H1 (cell line): ENCODE measurements at regions not wholly inside any gene's neighbourhood (a gene's known extent, or its start where the extent isn't known, plus 50 kb on each side); places are given as distances from the start of the nearest gene placed in this dataset.

Source experiments
- CTCF ChIA-PET: fragments of 300-600 bp; sonication (Branson Sonifier 250); formaldehyde crosslinking; loops from one replicate; lab custom pipeline; 2021; ENCODE audit not compliant: partially characterized antibody; lab: Charles Lee
- POLR2A ChIA-PET: fragments of 300-600 bp; sonication (Branson Sonifier 250); formaldehyde crosslinking; loops from one replicate; lab custom pipeline; 2021; ENCODE audit warnings: inconsistent platforms; ENCODE audit not compliant: partially characterized antibody; lab: Charles Lee
- DNase-seq, 2 experiments: peaks; one replicate each; pipeline versions ENCODE4 v3.0.0 to v3.0.0-alpha.2; 2010 to 2022; ENCODE audit warnings: low spot score in 2 of 2, low read depth in 1 of 2, mixed read lengths in 1 of 2
- FAIRE-seq: peaks from 2 replicates; lab custom pipeline; 2011; peaks lifted over from hg19 to GRCh38; lab: Jason Lieb, UNC
- H2AFZ ChIP-seq: 2 replicates; pipeline ENCODE4 v1.8.1; 2012; ENCODE audit warnings: low read length, inconsistent platforms
- H2AK5ac ChIP-seq: 2 replicates; pipeline ENCODE4 v1.6.1; 2013; ENCODE audit warnings: low read depth, low read length
- H2BK120ac ChIP-seq: replicated peaks from 2 replicates; pipeline ENCODE3; 2013; ENCODE audit warnings: low read depth, low read length, inconsistent platforms
- H2BK12ac ChIP-seq: 2 replicates; pipeline ENCODE4 v1.6.1; 2013; ENCODE audit warnings: low read depth, low read length
- H2BK15ac ChIP-seq: 2 replicates; pipeline ENCODE4 v1.6.1; 2013; ENCODE audit warnings: low read length
- H2BK20ac ChIP-seq: 2 replicates; pipeline ENCODE4 v1.6.1; 2013; ENCODE audit warnings: low read length
- H2BK5ac ChIP-seq: 2 replicates; pipeline ENCODE4 v1.6.1; 2013; ENCODE audit warnings: low read depth, low read length
- H3K14ac ChIP-seq: 2 replicates; pipeline ENCODE4 v1.6.1; 2013; ENCODE audit warnings: inconsistent platforms; ENCODE audit not compliant: insufficient read length
- H3K18ac ChIP-seq: 2 replicates; pipeline ENCODE4 v1.6.1; 2013; ENCODE audit warnings: low read length; ENCODE audit errors: extremely low read depth
- H3K23ac ChIP-seq: 2 replicates; pipeline ENCODE4 v1.6.1; 2013; ENCODE audit warnings: inconsistent platforms; ENCODE audit not compliant: insufficient read length
- H3K23me2 ChIP-seq: 2 replicates; pipeline ENCODE4 v1.6.1; 2013; ENCODE audit warnings: low read depth, low read length
- H3K27ac ChIP-seq: 2 replicates; pipeline ENCODE4 v1.6.1; 2011; ENCODE audit warnings: low read depth, low read length, inconsistent platforms
- H3K27me3 ChIP-seq, 4 experiments: replicated peaks in 1 of 4; 1 replicate in 1 of 4; 2 replicates in 3 of 4; pipeline versions ENCODE4 v1.6.1 to v1.8.1; 2011 to 2013; ENCODE audit warnings: low read length in 3 of 4, mild to moderate bottlenecking in 3 of 4, inconsistent platforms in 2 of 4, mixed read lengths in 2 of 4, moderate library complexity in 1 of 4; ENCODE audit not compliant: control insufficient read depth in 3 of 4, insufficient read depth in 3 of 4; ENCODE audit errors: extremely low read depth in 1 of 4
- H3K36me3 ChIP-seq, 4 experiments: 2 replicates each; pipeline versions ENCODE4 v1.6.1 to v1.8.1; 2011 to 2013; ENCODE audit warnings: mild to moderate bottlenecking in 4 of 4, low read length in 3 of 4, moderate library complexity in 2 of 4, control low read depth in 1 of 4, inconsistent platforms in 1 of 4; ENCODE audit not compliant: insufficient read depth in 4 of 4, control insufficient read depth in 2 of 4
- H3K4ac ChIP-seq: replicated peaks from 2 replicates; pipeline ENCODE3; 2013; ENCODE audit warnings: low read length, low read depth, mixed read lengths, inconsistent platforms; ENCODE audit not compliant: insufficient read length
- H3K4me1 ChIP-seq, 4 experiments: replicated peaks in 1 of 4; 1 replicate in 1 of 4; 2 replicates in 3 of 4; pipeline versions ENCODE4 v1.6.1 to v1.8.1; 2011 to 2013; ENCODE audit warnings: low read length in 3 of 4, inconsistent platforms in 2 of 4, mixed read lengths in 1 of 4; ENCODE audit not compliant: insufficient read depth in 4 of 4, control insufficient read depth in 3 of 4
- H3K4me2 ChIP-seq, 2 experiments: 2 replicates each; pipeline versions ENCODE4 v1.6.1 to v1.8.1; 2011 to 2013; ENCODE audit warnings: low read depth in 2 of 2, low read length in 2 of 2, control low read depth in 1 of 2, inconsistent platforms in 1 of 2, mild to moderate bottlenecking in 1 of 2; ENCODE audit not compliant: insufficient read depth in 1 of 2
- H3K4me3 ChIP-seq, 4 experiments: fragments of 200-600, 300-600 bp in 1 of 4; sonication (generic), shearing (Covaris generic), sonication (Bioruptor Twin) in 1 of 4; 2 replicates each; pipeline versions ENCODE4 v1.5.1 to v1.8.1; 2011 to 2016; ENCODE audit warnings: low read length in 4 of 4, low read depth in 3 of 4, control low read depth in 2 of 4, inconsistent platforms in 2 of 4, mild to moderate bottlenecking in 2 of 4, mixed read lengths in 1 of 4, moderate library complexity in 1 of 4; ENCODE audit not compliant: insufficient read depth in 2 of 4; ENCODE audit errors: extremely low read depth in 1 of 4
- H3K56ac ChIP-seq: replicated peaks from 2 replicates; pipeline ENCODE3; 2013; ENCODE audit warnings: low read depth, mild to moderate bottlenecking, mixed read lengths, low read length, inconsistent platforms; ENCODE audit not compliant: insufficient read length
- H3K79me1 ChIP-seq: 2 replicates; pipeline ENCODE4 v1.6.1; 2013; ENCODE audit warnings: low read depth, low read length, control low read depth
- H3K79me2 ChIP-seq, 2 experiments: 2 replicates each; pipeline versions ENCODE4 v1.6.1 to v1.8.1; 2012 to 2013; ENCODE audit warnings: low read length in 2 of 2, mild to moderate bottlenecking in 2 of 2, inconsistent platforms in 1 of 2; ENCODE audit not compliant: insufficient read depth in 2 of 2, control insufficient read depth in 1 of 2
- H3K9ac ChIP-seq, 4 experiments: replicated peaks in 1 of 4; 1 replicate in 1 of 4; 2 replicates in 3 of 4; pipeline versions ENCODE4 v1.6.1 to v1.8.1; 2011 to 2013; ENCODE audit warnings: low read depth in 3 of 4, low read length in 3 of 4, control low read depth in 2 of 4, mild to moderate bottlenecking in 2 of 4, moderate library complexity in 2 of 4, inconsistent platforms in 1 of 4; ENCODE audit errors: extremely low read depth in 1 of 4
- H3K9me3 ChIP-seq, 2 experiments: 2 replicates each; pipeline versions ENCODE4 v1.6.1 to v1.8.1; 2012 to 2013; ENCODE audit warnings: mild to moderate bottlenecking in 2 of 2, moderate library complexity in 2 of 2, control low read depth in 1 of 2, inconsistent platforms in 1 of 2, low read depth in 1 of 2, low read length in 1 of 2, mixed read lengths in 1 of 2; ENCODE audit not compliant: insufficient read depth in 2 of 2
- H4K20me1 ChIP-seq, 2 experiments: replicated peaks in 1 of 2; 2 replicates each; pipeline versions ENCODE3 to v1.8.1; 2011 to 2013; ENCODE audit warnings: inconsistent platforms in 2 of 2, low read length in 2 of 2, mild to moderate bottlenecking in 1 of 2; ENCODE audit not compliant: insufficient read depth in 2 of 2, control insufficient read depth in 1 of 2
- H4K5ac ChIP-seq: 2 replicates; pipeline ENCODE4 v1.6.1; 2013; ENCODE audit warnings: low read length, low read depth, mixed read lengths, inconsistent platforms; ENCODE audit not compliant: insufficient read length
- H4K8ac ChIP-seq: 2 replicates; pipeline ENCODE4 v1.8.0; 2013; ENCODE audit warnings: mild to moderate bottlenecking, moderate library complexity, low read length, inconsistent platforms; ENCODE audit not compliant: insufficient read depth; ENCODE audit errors: extremely low read depth
- H4K91ac ChIP-seq: replicated peaks from 2 replicates; pipeline ENCODE3; 2013; ENCODE audit warnings: low read length, mixed read lengths, inconsistent platforms; ENCODE audit not compliant: insufficient read length
- CBX8 ChIP-seq: fragments of 300-800, 300-1000 bp; sonication (generic); IDR thresholded peaks from 2 replicates; pipeline ENCODE4 v1.7.1; 2016; ENCODE audit warnings: low read depth, low read length, borderline replicate concordance
- CTBP2 ChIP-seq: IDR thresholded peaks from 2 replicates; pipeline ENCODE4 v1.7.0; 2011; ENCODE audit warnings: borderline replicate concordance, mild to moderate bottlenecking, moderate library complexity, mixed read lengths, low read length; ENCODE audit not compliant: insufficient read depth, insufficient read length
- EZH2 ChIP-seq: fragments of 200-600 bp; sonication (generic); IDR thresholded peaks from 2 replicates; pipeline ENCODE4 v1.7.1; 2012; ENCODE audit warnings: low read depth, mild to moderate bottlenecking, moderate library complexity, low read length, inconsistent platforms; ENCODE audit not compliant: severe bottlenecking
- GTF2F1 ChIP-seq: IDR thresholded peaks from 2 replicates; pipeline ENCODE4 v1.6.1; 2012; ENCODE audit warnings: low read depth, low read length, improper control_type of control experiment, borderline replicate concordance
- JUN ChIP-seq: IDR thresholded peaks from 2 replicates; pipeline ENCODE4 v1.6.1; 2011; ENCODE audit warnings: low read depth, mild to moderate bottlenecking, improper control_type of control experiment, low read length
- RFX5 ChIP-seq: IDR thresholded peaks from 2 replicates; pipeline ENCODE4 v1.6.1; 2011; ENCODE audit warnings: low read depth, low read length, improper control_type of control experiment, borderline replicate concordance
- SP1 ChIP-seq: IDR thresholded peaks from 2 replicates; pipeline ENCODE4 v1.6.1; 2011; ENCODE audit warnings: low read depth, low read length
- TAF7 ChIP-seq: optimal IDR thresholded peaks from 2 replicates; pipeline ENCODE3; 2011; ENCODE audit warnings: low read depth, mild to moderate bottlenecking, inconsistent platforms, low read length, moderate library complexity, borderline replicate concordance
- WGBS, 2 experiments: shearing (Covaris generic) in 1 of 2; methylation state at CpG; one replicate each; pipeline versions ENCODE4 v1.1.6 to v1.1.7; 2013 to 2015; ENCODE audit warnings: low lambda C conversion rate in 2 of 2, mixed read lengths in 2 of 2, inconsistent platforms in 1 of 2, low coverage in 1 of 2, missing lambda C conversion rate in 1 of 2; ENCODE audit not compliant: insufficient replicate concordance in 2 of 2, insufficient coverage in 1 of 2, insufficient read length in 1 of 2; ENCODE audit errors: extremely low coverage in 1 of 2, missing lambda C conversion rate in 1 of 2; 5-methylcytosine and 5-hydroxymethylcytosine counted together
- TF ChIP-seq, protein P1 (sequence below): IDR thresholded peaks from 2 replicates; pipeline ENCODE4 v1.6.1; 2011; ENCODE audit warnings: low read length, improper control_type of control experiment

GRCh38 chr9:3629495-3629894, 103.7 kb upstream of the RFX3 start:
- no peak overlapping the region for H2AFZ ChIP-seq
- H2AK5ac ChIP-seq, result no peak overlapping the region
- no peaks in the 10 kb centered on the region for H3K4me1 ChIP-seq
- ChIA-PET CTCF (no interaction called here), POLR2A (no interaction called here)
- no peak overlapping the region for H4K91ac ChIP-seq
- H4K8ac ChIP-seq, result no peak overlapping the region
- H3K4ac ChIP-seq, result no peak overlapping the region
- no peaks in the 10 kb centered on the region for H4K20me1 ChIP-seq
- H3K36me3 ChIP-seq, result no peaks in the 10 kb centered on the region
- no peaks in the 10 kb centered on the region for H3K79me2 ChIP-seq
- H2BK120ac ChIP-seq, result no peak overlapping the region
- H3K9ac ChIP-seq, result no peak overlapping the region
- no peak overlapping the region for H2BK12ac ChIP-seq
- 85% methylated on average over 1 of the region's 1 CpG; no CpG with 5 or more reads in 1 of the 2 experiments for WGBS, 2 experiments
- no peak overlapping the region for H3K4me2 ChIP-seq
- DNase-seq, result no peak
- no peak for FAIRE-seq
- H4K5ac ChIP-seq, result no peak overlapping the region
- no peak overlapping the region for H3K27ac ChIP-seq
- no peaks in the 10 kb centered on the region for H3K9me3 ChIP-seq
- no peaks in the 10 kb centered on the region for H3K27me3 ChIP-seq
- no peak overlapping the region for H3K56ac ChIP-seq
- no peak overlapping the region for H3K4me3 ChIP-seq
- no peak overlapping the region for H3K14ac ChIP-seq
- no peaks in the 10 kb centered on the region for H3K79me1 ChIP-seq
- H2BK5ac ChIP-seq, result no peak overlapping the region
- no peak overlapping the region for H2BK15ac ChIP-seq
- no peak overlapping the region for H3K23ac ChIP-seq
- H3K18ac ChIP-seq, result no peak overlapping the region
- no peaks in the 10 kb centered on the region for H3K23me2 ChIP-seq
- H2BK20ac ChIP-seq, result no peak overlapping the region
- TF ChIP-seq EZH2, result no peak
- TF ChIP-seq SP1, result no peak
- TF ChIP-seq RFX5, result no peak
- TF ChIP-seq, protein P1, sequence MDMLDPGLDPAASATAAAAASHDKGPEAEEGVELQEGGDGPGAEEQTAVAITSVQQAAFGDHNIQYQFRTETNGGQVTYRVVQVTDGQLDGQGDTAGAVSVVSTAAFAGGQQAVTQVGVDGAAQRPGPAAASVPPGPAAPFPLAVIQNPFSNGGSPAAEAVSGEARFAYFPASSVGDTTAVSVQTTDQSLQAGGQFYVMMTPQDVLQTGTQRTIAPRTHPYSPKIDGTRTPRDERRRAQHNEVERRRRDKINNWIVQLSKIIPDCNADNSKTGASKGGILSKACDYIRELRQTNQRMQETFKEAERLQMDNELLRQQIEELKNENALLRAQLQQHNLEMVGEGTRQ, result no peak
- no peak for TF ChIP-seq CTBP2
- no peak for TF ChIP-seq CBX8
- TF ChIP-seq JUN, result no peak
- TF ChIP-seq TAF7, result no peak
- TF ChIP-seq GTF2F1, result no peak
- TF ChIP-seq, all 59 proteins: peak for 0
